OCI-LY7 (cell line): ENCODE measurements at regions not wholly inside any gene's neighbourhood (a gene's known extent, or its start where the extent isn't known, plus 50 kb on each side); places are given as distances from the start of the nearest gene placed in this dataset.

ENCODE experiments used
- CTCF ChIP-seq: fragments of 200-600 bp; sonication (generic); conservative IDR thresholded peaks from 2 replicates; pipeline ENCODE4 v1.5.1; 2014; ENCODE audit warnings: mild to moderate bottlenecking, antibody characterized with exemption, low read length, moderate library complexity, mixed read lengths
- EZH2phosphoT487 ChIP-seq: fragments of 200-600 bp; sonication (generic); IDR thresholded peaks from 2 replicates; pipeline ENCODE4 v1.6.1; 2018; ENCODE audit warnings: low read depth, borderline replicate concordance, mild to moderate bottlenecking, mixed run types, antibody characterized with exemption, low read length, moderate library complexity, mixed read lengths

- TF ChIP-seq CTCF (no peak), EZH2phosphoT487 (no peak)
Measured at GRCh38 chr1:5296095-5296494, 641.7 kb downstream of the AJAP1 start.
